PC-9 (cell line): ENCODE measurements at regions not wholly inside any gene's neighbourhood (a gene's known extent, or its start where the extent isn't known, plus 50 kb on each side); places are given as distances from the start of the nearest gene placed in this dataset.
"Not testable (repeated sequence)": the region's sequence is repeated elsewhere in the genome, so short reads cannot be mapped to it uniquely, and the experiment has no call there.

Source experiments
- BruUV-seq: library from RNA; stranded (reverse); fragments of 400-500 nt; replicated peaks from 2 replicates; lab custom pipeline; 2021; lab: Mats Ljungman, UMichigan
- CTCF ChIA-PET: fragments of 300-600 bp; sonication (Branson Sonifier 250); formaldehyde crosslinking; loops from one replicate; lab custom pipeline; 2022; ENCODE audit warnings: antibody characterized with exemption; lab: Charles Lee
- POLR2A ChIA-PET: fragments of 300-600 bp; sonication (Branson Sonifier 250); formaldehyde crosslinking; loops from one replicate; lab custom pipeline; 2022; ENCODE audit warnings: antibody characterized with exemption; ENCODE audit not compliant: unreplicated experiment; lab: Charles Lee
- DNase-seq, 2 experiments: peaks; one replicate each; pipeline versions ENCODE4 v3.0.0 to v3.0.0-alpha.2; 2015 to 2022; ENCODE audit warnings: mixed read lengths in 1 of 2
- H2AFZ ChIP-seq: fragments of 200-600 bp; sonication (generic); 2 replicates; pipeline ENCODE4 v1.8.1; 2017; ENCODE audit warnings: antibody characterized with exemption
- H3F3A ChIP-seq: fragments of 200-600 bp; sonication (generic); 2 replicates; pipeline ENCODE4 v1.8.1; 2017; ENCODE audit warnings: antibody characterized with exemption, mild to moderate bottlenecking, low read depth; ENCODE audit not compliant: insufficient read depth
- H3K27ac ChIP-seq: fragments of 200-600 bp; sonication (generic); 2 replicates; pipeline ENCODE4 v1.6.1; 2016; ENCODE audit warnings: mixed run types
- H3K27me3 ChIP-seq: fragments of 200-600 bp; sonication (generic); 2 replicates; pipeline ENCODE4 v1.6.1; 2016; ENCODE audit warnings: low read depth, mixed run types; ENCODE audit not compliant: insufficient read depth
- H3K36me3 ChIP-seq: fragments of 200-600 bp; sonication (generic); 2 replicates; pipeline ENCODE4 v1.6.1; 2016; ENCODE audit warnings: low read depth, mixed run types
- H3K4me1 ChIP-seq: fragments of 200-600 bp; sonication (generic); replicated peaks from 2 replicates; pipeline ENCODE4 v1.6.1; 2016; ENCODE audit warnings: mixed run types; ENCODE audit not compliant: insufficient read depth
- H3K4me2 ChIP-seq: fragments of 200-600 bp; sonication (generic); 2 replicates; pipeline ENCODE4 v1.6.1; 2017; ENCODE audit warnings: mixed run types
- H3K4me3 ChIP-seq: fragments of 200-600 bp; sonication (generic); 2 replicates; pipeline ENCODE4 v1.6.1; 2016; ENCODE audit warnings: mixed run types
- H3K79me2 ChIP-seq: fragments of 200-600 bp; sonication (generic); 2 replicates; pipeline ENCODE4 v1.6.1; 2017; ENCODE audit warnings: low read depth, mixed run types
- H3K9me2 ChIP-seq: fragments of 200-600 bp; sonication (generic); 2 replicates; pipeline ENCODE4 v1.8.1; 2017; ENCODE audit warnings: mild to moderate bottlenecking; ENCODE audit not compliant: insufficient read depth
- H3K9me3 ChIP-seq: fragments of 200-600 bp; sonication (generic); 2 replicates; pipeline ENCODE4 v1.8.1; 2016; ENCODE audit warnings: low read depth; ENCODE audit not compliant: insufficient read depth
- H4K20me1 ChIP-seq: fragments of 200-600 bp; sonication (generic); 2 replicates; pipeline ENCODE4 v1.8.1; 2017; ENCODE audit not compliant: insufficient read depth
- CTCF ChIP-seq: fragments of 200-600 bp; sonication (generic); conservative IDR thresholded peaks from 2 replicates; pipeline ENCODE4 v1.6.1; 2017; ENCODE audit warnings: mixed run types, antibody characterized with exemption, mild to moderate bottlenecking, moderate library complexity
- EZH2 ChIP-seq: fragments of 200-600 bp; sonication (generic); IDR thresholded peaks from 2 replicates; pipeline ENCODE4 v1.8.0; 2017; ENCODE audit warnings: antibody characterized with exemption, low read depth
- intact Hi-C: fragments of 100-400 bp; cut with micrococcal nuclease; formaldehyde crosslinking; loops from one replicate; pipeline ENCODE4 v1.10.0; 2022; ENCODE audit not compliant: unreplicated experiment

- Histone ChIP-seq H3K36me3 (no peaks in the 10 kb centered on the region), H3K9me3 (no peaks in the 10 kb centered on the region), H3K27me3 (no peaks in the 10 kb centered on the region), H3F3A (no peaks in the 10 kb centered on the region), H3K79me2 (no peaks in the 10 kb centered on the region), H3K4me3 (no peak overlapping the region), H4K20me1 (no peaks in the 10 kb centered on the region), H3K4me1 (no peaks in the 10 kb centered on the region), H3K27ac (no peak overlapping the region), H2AFZ (no peak overlapping the region), H3K4me2 (no peak overlapping the region), H3K9me2 (no peaks in the 10 kb centered on the region)
- POLR2A ChIA-PET = no interaction called here
- no peak for DNase-seq
- CTCF ChIA-PET = no interaction called here
- intact Hi-C loops = no loop called here
- no TSS peak for BruUV-seq
- no peak for TF ChIP-seq CTCF
- TF ChIP-seq EZH2 = no peak
These were observed 315.8 kb upstream of the POU5F2 start for GRCh38 chr5:94057217-94057616.

GRCh38 chr5:94049307-94049922, 308.0 kb upstream of the POU5F2 start:
- H3K79me2 ChIP-seq, H3K9me3 ChIP-seq, POLR2A ChIA-PET, BruUV-seq, H3K4me2 ChIP-seq, H3K27ac ChIP-seq, H2AFZ ChIP-seq, H3K4me1 ChIP-seq, H3K36me3 ChIP-seq, H3K9me2 ChIP-seq, H3K4me3 ChIP-seq, H4K20me1 ChIP-seq, H3K27me3 ChIP-seq, DNase-seq, intact Hi-C loops, H3F3A ChIP-seq: not testable (repeated sequence)
- CTCF ChIA-PET = interaction anchor here (0.6 kb wide), 1 partner anchor 281 kb away, joined by 9 read pairs; no protein-coding TSS in a partner anchor

GRCh38 chr5:94045839-94046782, 304.7 kb upstream of the POU5F2 start:
- Histone ChIP-seq H3K9me2 (no peaks in the 10 kb centered on the region), H3K9me3 (no peaks in the 10 kb centered on the region), H3K27me3 (no peaks in the 10 kb centered on the region), H3F3A (no peaks in the 10 kb centered on the region), H3K79me2 (no peaks in the 10 kb centered on the region), H3K4me1 (peaks cover 12% of the 10 kb centered on the region), H2AFZ (no peak overlapping the region), H4K20me1 (no peaks in the 10 kb centered on the region), H3K27ac (no peak overlapping the region), H3K4me2 (no peak overlapping the region), H3K4me3 (no peak overlapping the region), H3K36me3 (no peaks in the 10 kb centered on the region)
- ChIA-PET POLR2A (no interaction called here), CTCF (no interaction called here)
- no peak for TF ChIP-seq CTCF
- TF ChIP-seq EZH2 = no peak
- intact Hi-C loops = no loop called here
- DNase-seq = no peak
- BruUV-seq = no TSS peak
